Immature natural killer cell (primary cell): ENCODE measurements at regions not wholly inside any gene's neighbourhood (a gene's known extent, or its start where the extent isn't known, plus 50 kb on each side); places are given as distances from the start of the nearest gene placed in this dataset.

ENCODE experiments used
- DNase-seq, 3 donors: peaks; one replicate each; pipeline ENCODE4 v3.0.0; 2022; ENCODE audit warnings: mixed read lengths in 1 of 3
- H3K27ac Mint-ChIP-seq, 6 donors: one replicate each; pipeline ENCODE4 v1.8.0; 2020; ENCODE audit warnings: mixed read lengths in 6 of 6, mild to moderate bottlenecking in 5 of 6, inconsistent platforms in 4 of 6, moderate library complexity in 3 of 6
- H3K27me3 Mint-ChIP-seq, 3 donors: one replicate each; pipeline ENCODE4 v1.8.0; 2020 to 2021; ENCODE audit warnings: low read depth in 3 of 3, mild to moderate bottlenecking in 3 of 3, mixed read lengths in 3 of 3, moderate library complexity in 3 of 3, inconsistent platforms in 1 of 3
- H3K36me3 Mint-ChIP-seq, 3 donors: one replicate each; pipeline ENCODE4 v1.8.0; 2020; ENCODE audit warnings: mixed read lengths in 3 of 3, inconsistent platforms in 2 of 3, mild to moderate bottlenecking in 2 of 3
- H3K4me1 Mint-ChIP-seq, 2 donors: one replicate each; pipeline ENCODE4 v1.8.0; 2020; ENCODE audit warnings: inconsistent platforms in 2 of 2, mild to moderate bottlenecking in 2 of 2, mixed read lengths in 2 of 2, moderate library complexity in 1 of 2
- H3K4me3 Mint-ChIP-seq, 5 donors: one replicate each; pipeline ENCODE4 v1.8.0; 2020; ENCODE audit warnings: mild to moderate bottlenecking in 5 of 5, mixed read lengths in 5 of 5, inconsistent platforms in 3 of 5, moderate library complexity in 3 of 5
- H3K9me3 Mint-ChIP-seq, 6 donors: one replicate each; pipeline ENCODE4 v1.8.0; 2020; ENCODE audit warnings: mild to moderate bottlenecking in 6 of 6, mixed read lengths in 6 of 6, inconsistent platforms in 4 of 6, moderate library complexity in 3 of 6

DNA sequence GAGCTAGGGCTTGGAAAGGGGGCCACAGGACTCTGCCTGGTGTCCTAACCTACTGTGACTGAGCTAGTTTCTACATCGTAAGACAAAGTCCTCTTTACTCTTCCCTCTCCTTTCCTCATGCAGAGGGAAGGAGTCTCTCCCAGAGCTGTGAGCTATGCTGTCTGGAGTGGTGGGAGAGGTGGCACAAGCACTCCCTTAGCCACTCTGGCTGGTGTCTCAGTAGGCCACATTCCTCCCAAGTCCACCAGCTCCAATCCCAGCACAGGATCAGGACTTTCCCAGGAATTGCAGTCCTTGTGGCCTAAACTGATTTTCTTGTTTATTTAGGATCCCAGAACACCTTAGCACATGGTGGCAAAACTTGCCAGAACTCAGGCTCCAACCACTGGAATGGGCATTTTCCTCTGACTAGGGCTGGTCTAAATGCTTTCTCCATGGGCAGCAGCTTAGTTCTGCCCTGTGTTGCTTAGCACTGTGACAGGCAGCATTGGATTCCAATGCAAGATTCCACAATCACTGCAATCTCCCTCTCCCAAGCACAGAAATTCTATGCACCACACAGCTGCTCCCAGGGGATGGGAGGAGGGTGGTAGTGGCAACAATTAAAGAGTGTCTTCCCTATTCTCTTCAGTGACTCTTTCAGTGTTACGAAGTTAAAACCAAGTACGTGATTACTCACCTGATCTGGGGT, 733.3 kb downstream of the HACE1 start:
- Mint-ChIP-seq H3K27me3 (peaks cover 0 to 1% (median 0%) of the 10 kb centered on the region in 3 donors), H3K27ac (no peak overlapping the region), H3K9me3 (peaks cover 11 to 21% (median 12%) of the 10 kb centered on the region in 6 donors), H3K4me1 (no peaks in the 10 kb centered on the region), H3K36me3 (no peaks in the 10 kb centered on the region), H3K4me3 (no peak overlapping the region)
- no peak for DNase-seq

DNA sequence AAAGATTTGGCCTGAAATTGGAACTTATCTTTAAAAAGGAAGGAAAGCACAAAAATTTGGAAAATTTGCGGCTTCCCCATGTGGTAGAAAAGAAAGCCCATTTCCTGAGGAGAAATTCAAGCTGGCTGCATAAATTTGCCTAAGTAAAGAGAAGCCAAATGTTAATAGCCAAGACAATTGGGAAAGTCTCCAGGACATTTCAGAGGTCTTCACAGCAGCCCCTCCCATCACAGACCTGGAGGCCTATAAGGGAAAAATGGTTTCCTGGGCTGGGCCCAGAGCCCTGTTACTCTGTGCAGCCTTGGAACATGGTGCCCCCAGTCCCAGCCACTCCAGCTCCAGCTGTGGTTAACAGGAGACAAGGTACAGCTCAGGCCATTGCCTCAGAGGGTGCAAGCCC, 736.5 kb downstream of the HACE1 start:
- H3K36me3 Mint-ChIP-seq: no peaks in the 10 kb centered on the region
- H3K27ac Mint-ChIP-seq: no peak overlapping the region
- no peaks in the 10 kb centered on the region for H3K4me1 Mint-ChIP-seq
- DNase-seq: no peak
- no peak overlapping the region for H3K4me3 Mint-ChIP-seq
- H3K9me3 Mint-ChIP-seq: peaks cover 12 to 21% (median 14%) of the 10 kb centered on the region in 6 donors
- peaks cover 0 to under 1% (median 0%) of the 10 kb centered on the region in 3 donors for H3K27me3 Mint-ChIP-seq

DNA sequence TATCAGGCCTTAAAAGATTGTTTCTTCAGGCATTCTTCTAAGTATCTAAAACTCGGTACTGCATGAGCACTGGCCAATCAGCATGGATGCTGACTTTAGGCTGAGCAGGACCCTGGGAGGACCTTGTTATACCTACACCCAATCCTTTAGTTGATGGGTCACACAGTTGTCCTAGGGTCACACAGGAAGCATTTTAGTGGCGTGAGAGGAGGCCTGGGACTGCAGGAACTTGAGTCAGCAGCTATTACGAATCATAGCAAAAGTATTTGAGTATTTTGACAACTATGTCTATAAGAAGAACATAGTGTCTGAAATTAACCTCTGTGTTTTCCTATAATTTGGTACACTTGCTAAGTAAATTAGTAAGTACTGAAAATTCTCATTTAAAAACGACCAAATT, 741.4 kb downstream of the HACE1 start:
- Mint-ChIP-seq H3K36me3 (no peaks in the 10 kb centered on the region), H3K4me3 (no peak overlapping the region), H3K27ac (no peak overlapping the region), H3K27me3 (peaks cover 0 to 3% (median 0%) of the 10 kb centered on the region in 3 donors), H3K9me3 (peaks cover 2 to 21% (median 11%) of the 10 kb centered on the region in 6 donors), H3K4me1 (no peaks in the 10 kb centered on the region)
- no peak for DNase-seq

DNA sequence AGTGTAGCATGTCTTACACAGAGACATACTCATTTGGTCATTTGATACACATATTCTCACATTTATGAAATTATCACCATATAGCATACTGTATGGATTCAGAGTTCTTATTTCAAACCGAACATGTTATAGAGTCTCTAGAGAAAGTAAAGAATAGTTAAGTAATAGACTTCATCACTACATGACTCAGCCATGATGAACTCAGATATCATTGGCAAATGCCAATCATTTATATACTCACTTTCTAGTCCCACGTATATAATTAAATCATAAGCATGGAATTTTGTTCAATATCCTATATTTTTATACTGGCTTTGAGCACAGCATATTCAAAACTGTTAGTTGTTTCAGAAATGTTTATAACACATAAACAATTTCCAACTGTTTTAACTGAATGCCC, 749.9 kb downstream of the HACE1 start:
- no peak overlapping the region for H3K27ac Mint-ChIP-seq
- no peak overlapping the region for H3K4me3 Mint-ChIP-seq
- H3K36me3 Mint-ChIP-seq: no peaks in the 10 kb centered on the region
- no peaks in the 10 kb centered on the region for H3K4me1 Mint-ChIP-seq
- no peak for DNase-seq
- peaks cover 0 to 17% (median 8%) of the 10 kb centered on the region in 6 donors for H3K9me3 Mint-ChIP-seq
- no peaks in the 10 kb centered on the region for H3K27me3 Mint-ChIP-seq

DNA sequence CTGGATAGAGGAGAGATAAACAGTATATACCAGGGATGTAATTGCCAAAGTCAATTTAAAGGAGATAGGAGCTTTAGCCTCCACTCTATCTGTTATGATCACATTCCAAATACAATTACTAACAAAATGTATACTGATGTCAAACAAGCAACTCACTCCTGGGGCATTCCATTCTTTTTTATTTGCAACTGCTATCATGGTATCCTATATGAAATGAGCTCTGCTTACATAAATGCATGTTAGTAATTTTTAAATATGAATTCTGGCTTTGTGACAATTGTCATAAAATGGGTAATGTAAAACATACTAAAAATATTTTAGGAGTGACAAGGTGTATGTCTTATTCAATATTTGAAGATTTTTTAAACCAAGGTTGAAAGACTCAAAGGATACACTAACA, 751.1 kb downstream of the HACE1 start:
- H3K9me3 Mint-ChIP-seq: peaks cover 0 to 17% (median 8%) of the 10 kb centered on the region in 6 donors
- DNase-seq: no peak
- H3K27ac Mint-ChIP-seq: no peak overlapping the region
- H3K4me1 Mint-ChIP-seq: no peaks in the 10 kb centered on the region
- H3K4me3 Mint-ChIP-seq: no peak overlapping the region
- no peaks in the 10 kb centered on the region for H3K36me3 Mint-ChIP-seq
- H3K27me3 Mint-ChIP-seq: no peaks in the 10 kb centered on the region

DNA sequence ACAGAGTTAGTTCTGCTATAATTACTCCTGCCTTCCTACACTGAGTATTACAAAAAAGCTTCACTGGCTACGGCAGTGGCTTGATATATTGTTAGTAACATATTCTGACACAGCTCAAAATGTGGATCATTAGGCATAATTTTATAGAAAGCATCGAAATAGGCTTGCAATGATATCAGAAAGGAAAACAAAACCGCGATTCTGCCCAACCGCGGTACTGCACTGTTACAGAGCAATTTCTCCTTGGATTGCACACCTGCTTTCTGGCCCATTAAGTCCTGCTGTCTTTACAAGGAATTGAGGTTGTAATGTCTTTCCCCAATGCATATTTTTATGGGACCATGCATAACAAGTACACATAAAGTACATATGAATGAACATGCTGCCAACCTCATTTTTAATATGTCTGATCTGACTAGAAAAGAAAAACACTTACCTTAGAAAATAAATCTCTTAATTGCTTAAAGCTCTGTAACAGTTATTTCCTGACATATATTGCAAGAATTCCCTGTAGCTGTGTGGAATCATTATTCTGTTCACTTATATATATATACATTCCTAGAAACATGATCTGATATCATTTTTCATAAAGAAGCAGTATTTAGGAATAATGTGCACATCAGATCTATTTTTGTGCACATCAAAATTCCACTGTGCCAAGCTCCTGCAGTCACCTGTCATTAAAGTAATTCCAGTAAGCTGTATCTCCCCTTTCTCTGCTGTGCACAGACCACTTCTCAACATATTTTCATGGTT, 763.9 kb downstream of the HACE1 start:
- no peaks in the 10 kb centered on the region for H3K36me3 Mint-ChIP-seq
- no peak overlapping the region for H3K27ac Mint-ChIP-seq
- no peaks in the 10 kb centered on the region for H3K27me3 Mint-ChIP-seq
- no peak for DNase-seq
- H3K4me3 Mint-ChIP-seq: no peak overlapping the region
- H3K4me1 Mint-ChIP-seq: no peaks in the 10 kb centered on the region
- peaks cover 4 to 22% (median 8%) of the 10 kb centered on the region in 6 donors for H3K9me3 Mint-ChIP-seq

DNA sequence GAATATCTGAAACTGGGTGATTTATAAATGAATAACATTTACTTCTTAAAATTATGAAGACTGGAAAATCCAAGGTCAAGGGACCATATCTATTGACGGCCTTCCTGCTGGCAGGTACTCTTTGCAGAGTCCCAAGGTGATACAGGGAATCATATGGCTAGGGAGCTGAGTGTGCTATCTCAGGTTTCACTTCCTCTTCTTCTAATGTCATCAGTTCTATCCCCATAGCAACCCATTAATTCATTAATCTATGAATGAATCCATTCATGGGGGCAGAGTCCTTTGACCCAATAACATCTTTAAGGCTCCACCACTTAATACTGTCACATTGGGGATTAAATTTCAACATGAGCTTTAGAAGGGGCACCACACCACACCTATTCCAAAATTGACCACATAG, 772.0 kb downstream of the HACE1 start:
- Mint-ChIP-seq H3K36me3 (no peaks in the 10 kb centered on the region), H3K9me3 (peaks cover 4 to 27% (median 18%) of the 10 kb centered on the region in 6 donors), H3K27me3 (peaks cover 0 to 3% (median 0%) of the 10 kb centered on the region in 3 donors), H3K4me3 (no peak overlapping the region), H3K4me1 (no peaks in the 10 kb centered on the region), H3K27ac (no peak overlapping the region)
- DNase-seq: no peak

DNA sequence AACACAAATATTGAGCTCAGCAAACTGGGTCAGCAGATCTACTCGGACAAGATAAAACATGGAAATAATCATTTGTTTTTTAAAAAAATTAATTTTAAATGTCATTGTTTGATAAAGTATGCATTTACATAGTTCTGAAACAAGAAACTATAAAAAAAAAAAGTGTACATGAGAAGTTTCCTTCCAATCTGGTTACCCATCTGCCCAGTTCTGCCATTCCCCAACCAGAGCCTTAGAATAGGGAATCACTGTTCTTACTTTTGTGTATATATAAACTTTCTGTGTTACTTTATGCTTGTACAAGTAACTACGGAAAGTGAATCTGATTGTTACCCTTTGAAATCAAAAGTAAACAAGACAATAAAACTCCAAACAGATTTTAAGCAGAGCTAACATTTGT, 791.4 kb downstream of the HACE1 start:
- H3K27ac Mint-ChIP-seq: no peak overlapping the region
- no peak overlapping the region for H3K4me3 Mint-ChIP-seq
- no peaks in the 10 kb centered on the region for H3K4me1 Mint-ChIP-seq
- peaks cover 4 to 15% (median 10%) of the 10 kb centered on the region in 6 donors for H3K9me3 Mint-ChIP-seq
- no peaks in the 10 kb centered on the region for H3K27me3 Mint-ChIP-seq
- DNase-seq: no peak
- no peaks in the 10 kb centered on the region for H3K36me3 Mint-ChIP-seq

DNA sequence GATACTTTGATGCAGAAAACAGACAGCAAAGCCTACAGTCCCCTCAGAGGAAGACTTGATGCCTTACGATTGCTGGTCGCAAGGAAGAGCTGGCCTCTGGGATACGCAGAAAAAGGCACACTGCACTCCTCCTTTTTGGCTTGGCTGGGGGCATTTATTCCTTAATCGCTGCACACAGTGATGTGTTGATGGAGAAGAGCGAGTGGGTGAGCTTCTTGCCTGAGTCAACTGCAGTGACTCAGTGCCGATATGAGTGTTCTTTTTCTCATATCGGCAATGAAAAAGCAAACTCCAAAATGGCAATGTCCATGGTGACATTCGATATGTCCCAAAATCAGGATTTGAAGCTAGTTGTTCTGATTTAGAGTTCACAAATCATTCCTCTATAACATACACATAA, 794.8 kb downstream of the HACE1 start:
- Mint-ChIP-seq H3K36me3 (no peaks in the 10 kb centered on the region), H3K27me3 (no peaks in the 10 kb centered on the region), H3K27ac (no peak overlapping the region), H3K9me3 (peaks cover 8 to 24% (median 13%) of the 10 kb centered on the region in 6 donors), H3K4me3 (no peak overlapping the region), H3K4me1 (no peaks in the 10 kb centered on the region)
- DNase-seq: no peak

DNA sequence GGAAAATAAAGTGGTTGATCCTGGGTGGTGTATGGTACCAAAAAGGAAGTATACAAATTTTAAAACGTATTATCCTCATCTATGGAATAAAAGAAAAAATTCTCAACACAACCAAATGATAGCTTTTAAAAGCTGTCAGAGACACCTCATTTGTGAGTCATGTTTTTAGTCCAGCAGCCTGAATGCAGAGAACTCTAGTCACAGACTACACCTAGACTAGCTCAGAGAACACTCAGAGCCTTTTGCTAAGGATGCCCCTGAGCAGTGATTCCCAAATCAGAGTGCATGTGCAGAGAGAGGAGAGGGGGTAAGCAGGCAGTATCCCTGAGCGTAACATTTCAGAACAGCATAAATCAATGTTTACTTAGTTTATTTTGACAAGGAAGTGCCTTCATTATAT, 809.3 kb downstream of the HACE1 start:
- H3K36me3 Mint-ChIP-seq: no peaks in the 10 kb centered on the region
- H3K27me3 Mint-ChIP-seq: peaks cover 0 to 4% (median 0%) of the 10 kb centered on the region in 3 donors
- no peak for DNase-seq
- H3K27ac Mint-ChIP-seq: no peak overlapping the region
- H3K4me1 Mint-ChIP-seq: no peaks in the 10 kb centered on the region
- peaks cover 4 to 31% (median 16%) of the 10 kb centered on the region in 6 donors for H3K9me3 Mint-ChIP-seq
- H3K4me3 Mint-ChIP-seq: no peak overlapping the region

DNA sequence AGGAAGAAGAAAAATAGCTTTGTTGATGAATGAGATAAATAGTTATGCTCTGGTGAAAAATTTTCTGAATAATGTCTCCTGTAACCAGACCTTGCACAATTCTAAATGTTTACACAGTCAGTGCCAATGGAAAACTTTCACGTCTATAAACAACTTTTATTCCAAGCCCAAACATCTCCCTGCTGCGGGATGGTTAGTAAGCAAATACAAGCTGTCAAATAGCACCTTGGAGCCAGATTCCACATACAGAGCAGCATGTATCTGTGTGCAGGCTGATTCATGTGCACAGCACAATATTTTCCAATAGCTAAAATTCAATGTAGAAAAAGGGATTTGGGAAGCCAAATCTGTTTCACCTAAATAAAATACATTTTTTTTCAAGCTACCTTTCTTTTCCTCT, 813.3 kb downstream of the HACE1 start:
- Mint-ChIP-seq H3K4me1 (no peaks in the 10 kb centered on the region), H3K27me3 (no peaks in the 10 kb centered on the region), H3K27ac (no peak overlapping the region), H3K36me3 (no peaks in the 10 kb centered on the region), H3K4me3 (no peak overlapping the region), H3K9me3 (peaks cover 6 to 33% (median 21%) of the 10 kb centered on the region in 6 donors)
- DNase-seq: no peak

DNA sequence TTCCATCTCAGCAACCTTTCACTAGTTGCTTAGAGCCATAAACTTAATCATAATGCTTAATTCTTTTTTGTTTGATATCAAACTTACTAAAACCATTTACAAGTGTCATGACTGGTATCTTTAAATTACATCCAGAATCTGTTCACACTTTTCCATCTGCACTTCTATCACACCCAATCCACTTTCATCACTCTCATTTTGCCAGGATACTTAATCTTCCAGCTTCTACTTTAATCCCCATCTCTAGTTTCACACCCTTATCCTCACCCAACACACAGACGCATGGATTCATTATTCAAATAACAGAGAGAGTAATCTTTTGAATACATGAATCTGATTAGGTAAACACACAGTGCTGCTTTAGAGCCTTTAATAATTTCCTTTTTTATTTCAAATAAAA, 828.4 kb downstream of the HACE1 start:
- Mint-ChIP-seq H3K4me1 (no peaks in the 10 kb centered on the region), H3K27ac (no peak overlapping the region), H3K36me3 (no peaks in the 10 kb centered on the region), H3K4me3 (no peak overlapping the region), H3K9me3 (peaks cover 1 to 7% (median 3%) of the 10 kb centered on the region in 6 donors), H3K27me3 (no peaks in the 10 kb centered on the region)
- no peak for DNase-seq

DNA sequence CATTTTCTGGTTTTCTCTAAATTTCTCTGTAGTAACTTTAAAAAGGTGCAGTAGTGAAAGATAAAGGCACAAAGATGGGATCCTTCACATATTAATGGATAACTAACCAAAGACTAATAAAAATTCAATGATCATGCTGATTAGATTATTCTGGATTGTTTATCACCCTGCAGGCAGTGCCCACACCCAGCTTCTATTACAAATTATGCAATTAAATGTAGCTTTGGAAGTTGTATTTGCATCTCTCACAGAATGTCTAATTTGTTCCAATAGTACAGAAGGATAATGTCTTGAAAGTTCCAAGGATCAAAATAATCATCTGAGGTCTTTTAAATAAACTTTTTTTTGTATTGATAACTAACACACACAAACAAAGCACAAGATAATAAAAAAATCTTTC, 837.6 kb downstream of the HACE1 start:
- DNase-seq: no peak
- H3K27ac Mint-ChIP-seq: no peak overlapping the region
- no peaks in the 10 kb centered on the region for H3K4me1 Mint-ChIP-seq
- H3K9me3 Mint-ChIP-seq: peaks cover 2 to 14% (median 7%) of the 10 kb centered on the region in 6 donors
- H3K4me3 Mint-ChIP-seq: no peak overlapping the region
- no peaks in the 10 kb centered on the region for H3K36me3 Mint-ChIP-seq
- peaks cover 0 to 1% (median 0%) of the 10 kb centered on the region in 3 donors for H3K27me3 Mint-ChIP-seq

DNA sequence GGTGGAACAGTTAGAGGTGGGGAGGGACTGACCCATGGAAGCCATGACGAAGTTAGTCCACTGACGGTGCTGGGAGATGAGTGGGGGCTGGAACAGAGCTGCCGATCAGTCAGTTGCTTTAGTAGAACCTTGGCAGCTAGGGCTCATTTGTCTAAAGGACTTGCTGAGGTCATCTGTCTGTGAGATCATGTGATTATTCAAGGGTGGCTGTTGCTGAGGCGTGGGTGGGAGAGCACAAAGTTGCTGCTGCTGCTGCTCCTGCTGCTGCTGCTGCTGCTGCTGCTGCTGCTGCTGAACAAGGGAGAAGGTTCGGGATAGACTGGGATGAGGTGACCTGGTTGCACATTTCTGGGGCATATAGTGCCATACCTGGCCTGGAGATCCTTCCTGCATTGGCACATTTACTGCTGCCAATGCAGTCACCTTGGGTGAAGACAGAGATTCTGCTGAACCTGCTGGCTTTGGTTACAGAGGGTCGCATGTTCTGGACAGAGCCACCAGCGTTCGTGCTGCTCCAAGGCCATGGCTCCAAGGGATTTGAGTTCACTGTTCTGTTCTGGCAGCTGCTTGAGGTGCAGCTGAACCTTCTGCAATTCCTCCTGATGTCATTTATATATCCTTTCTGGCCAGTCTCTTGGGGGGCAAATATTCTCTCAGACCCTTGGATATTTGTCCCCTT, 840.5 kb downstream of the HACE1 start:
- Mint-ChIP-seq H3K36me3 (no peaks in the 10 kb centered on the region), H3K4me1 (no peaks in the 10 kb centered on the region), H3K4me3 (no peak overlapping the region), H3K27ac (no peak overlapping the region), H3K9me3 (peaks cover 0 to 22% (median 9%) of the 10 kb centered on the region in 6 donors), H3K27me3 (peaks cover 0 to 1% (median 0%) of the 10 kb centered on the region in 3 donors)
- no peak for DNase-seq
